OCI-LY7 (cell line): ENCODE measurements at regions not wholly inside any gene's neighbourhood (a gene's known extent, or its start where the extent isn't known, plus 50 kb on each side); places are given as distances from the start of the nearest gene placed in this dataset.

ENCODE experiments used
- CTCF ChIP-seq: fragments of 200-600 bp; sonication (generic); conservative IDR thresholded peaks from 2 replicates; pipeline ENCODE4 v1.5.1; 2014; ENCODE audit warnings: mild to moderate bottlenecking, antibody characterized with exemption, low read length, moderate library complexity, mixed read lengths
- EZH2phosphoT487 ChIP-seq: fragments of 200-600 bp; sonication (generic); IDR thresholded peaks from 2 replicates; pipeline ENCODE4 v1.6.1; 2018; ENCODE audit warnings: low read depth, borderline replicate concordance, mild to moderate bottlenecking, mixed run types, antibody characterized with exemption, low read length, moderate library complexity, mixed read lengths

- TF ChIP-seq CTCF, result no peak
- TF ChIP-seq EZH2phosphoT487, result no peak
These were observed 55.0 kb upstream of the FAM171A1 start for GRCh38 chr10:15426115-15426514.
